HK-2 (cell line): ENCODE measurements at regions not wholly inside any gene's neighbourhood (a gene's known extent, or its start where the extent isn't known, plus 50 kb on each side); places are given as distances from the start of the nearest gene placed in this dataset.

ENCODE experiments used
- DNase-seq: peaks from one replicate; pipeline ENCODE4 v3.0.0-alpha.2; 2018; ENCODE audit not compliant: unreplicated experiment

DNA sequence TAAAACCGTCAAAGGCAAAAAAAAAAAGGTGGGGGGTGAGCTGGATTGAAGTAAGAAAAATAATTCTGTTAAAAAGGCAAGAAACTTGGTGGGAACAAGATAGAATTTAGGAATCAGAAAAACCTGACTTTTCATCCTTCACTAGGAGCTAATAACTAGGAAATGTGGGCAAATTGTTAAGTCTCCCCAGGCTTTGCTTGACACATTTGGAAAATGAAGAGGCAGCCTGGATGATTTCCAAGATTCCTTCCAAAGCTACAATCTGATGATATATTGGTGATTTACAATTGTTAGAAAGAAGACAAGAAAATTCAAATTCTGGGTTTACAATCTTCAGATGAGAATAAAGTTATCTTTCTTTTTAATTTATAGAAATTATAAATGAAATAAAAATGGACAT lies 1062.5 kb downstream of the ADGRL3 start:
- DNase-seq, result no peak

DNA sequence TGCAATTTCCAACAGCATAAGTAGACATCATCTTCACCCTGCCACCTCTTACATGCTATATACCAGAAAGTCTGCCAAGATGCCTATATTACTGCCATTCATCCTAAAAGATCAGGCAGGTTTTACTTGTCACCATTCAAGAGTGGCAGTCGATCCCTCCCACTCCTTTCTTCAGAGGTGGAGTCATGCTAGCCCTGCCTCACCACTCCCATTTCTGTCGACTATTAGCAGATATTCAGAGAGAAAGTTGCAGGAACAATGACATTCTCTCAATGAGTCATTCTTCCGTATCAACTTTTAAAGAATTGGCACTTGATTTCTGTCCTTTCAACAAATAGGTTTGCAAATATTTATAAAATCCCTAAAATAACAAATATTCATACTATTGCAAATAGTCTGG lies 1060.1 kb downstream of the ADGRL3 start:
- no peak for DNase-seq

DNA sequence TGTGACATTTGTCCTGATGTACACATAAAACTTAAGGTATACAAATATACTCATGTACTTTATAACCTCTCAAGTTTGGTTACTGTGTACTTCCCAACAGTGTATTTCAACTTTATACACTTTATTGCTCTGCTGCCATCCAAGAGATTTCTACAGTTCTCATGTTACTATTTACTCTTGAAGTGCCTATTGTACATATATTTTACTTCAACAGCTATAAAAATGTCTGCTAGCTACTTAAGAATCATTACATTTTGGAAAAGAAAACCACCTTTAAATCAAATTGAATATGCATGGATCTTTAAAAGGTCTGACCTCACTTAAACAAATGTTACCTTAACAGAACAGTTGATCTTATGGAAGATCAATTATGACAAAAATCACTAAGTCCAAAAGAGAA lies 1056.4 kb downstream of the ADGRL3 start:
- DNase-seq, result no peak

DNA sequence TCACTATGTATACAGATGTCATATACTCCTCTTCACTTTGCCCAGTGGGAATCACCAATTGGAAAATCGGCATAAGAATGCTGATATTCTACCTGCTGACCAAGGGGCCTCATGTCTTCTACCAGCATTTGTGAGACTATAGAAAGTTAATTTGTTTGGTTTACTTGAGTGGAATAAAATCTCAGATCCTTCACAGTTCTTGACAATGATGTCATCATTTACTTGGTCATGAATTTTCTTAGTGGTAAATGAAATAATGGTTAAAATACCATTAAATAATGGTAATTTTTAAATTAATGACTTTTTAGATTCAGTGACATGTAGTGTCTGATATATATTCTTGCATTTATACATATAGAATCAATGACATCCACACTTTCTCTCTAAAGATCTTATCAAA lies 1052.6 kb downstream of the ADGRL3 start:
- DNase-seq, result no peak

DNA sequence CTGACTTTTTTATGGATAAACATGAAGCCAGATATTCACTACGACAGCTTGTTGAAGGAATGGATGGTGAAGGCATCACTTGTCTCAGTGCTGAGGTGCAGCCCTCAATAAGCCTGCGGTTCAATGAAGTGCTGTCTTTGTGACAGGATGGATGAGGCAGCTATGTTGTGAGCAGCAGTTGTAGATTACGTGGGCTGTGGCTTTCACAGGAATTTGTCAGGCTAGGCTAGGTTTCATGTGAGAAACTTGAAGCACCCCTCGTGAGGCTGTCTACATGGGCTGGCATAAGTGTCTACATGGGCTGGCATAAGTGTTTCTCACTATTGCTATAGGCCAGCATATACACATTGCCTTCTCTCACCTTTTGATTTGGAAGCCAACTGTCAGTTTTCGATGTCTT lies 1050.0 kb downstream of the ADGRL3 start:
- no peak for DNase-seq

DNA sequence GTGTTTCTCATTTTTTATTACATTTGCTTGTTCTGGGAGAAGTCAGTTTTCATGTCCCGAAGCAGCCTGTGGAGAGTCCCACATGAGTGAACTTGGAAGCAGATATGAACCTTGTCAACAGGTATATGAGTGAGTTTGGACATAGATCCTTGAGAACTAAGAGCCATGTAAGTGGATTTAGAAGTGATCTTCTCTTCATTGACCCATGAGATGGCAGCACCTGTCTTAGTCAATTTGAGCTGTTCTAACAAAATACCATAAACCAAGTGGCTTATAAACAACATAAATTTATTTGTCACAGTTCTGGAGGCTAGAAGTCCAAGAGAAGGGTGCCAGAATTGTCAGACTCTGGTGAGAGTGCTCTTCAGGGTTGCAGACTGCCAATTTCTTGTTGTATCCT lies 1043.8 kb downstream of the ADGRL3 start:
- DNase-seq, result no peak

DNA sequence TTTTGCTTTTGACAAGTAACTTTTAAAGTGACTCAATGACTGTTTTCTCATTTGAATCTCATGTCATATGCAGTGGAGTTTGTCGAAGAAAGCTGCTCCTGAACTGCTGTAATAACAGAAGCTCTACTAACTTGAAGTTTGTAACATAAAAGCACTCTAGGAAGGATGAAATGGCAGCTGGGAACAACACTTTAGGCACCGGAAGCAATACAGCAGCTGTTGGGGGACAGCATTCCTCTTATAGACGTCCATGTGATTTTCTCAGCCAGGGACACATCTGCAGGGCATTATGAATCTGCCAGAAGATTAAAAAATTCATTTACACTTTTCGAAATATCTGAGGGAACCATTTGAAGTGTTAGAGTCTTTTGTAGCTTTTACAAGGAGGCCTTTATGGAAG lies 1035.8 kb downstream of the ADGRL3 start:
- no peak for DNase-seq

DNA sequence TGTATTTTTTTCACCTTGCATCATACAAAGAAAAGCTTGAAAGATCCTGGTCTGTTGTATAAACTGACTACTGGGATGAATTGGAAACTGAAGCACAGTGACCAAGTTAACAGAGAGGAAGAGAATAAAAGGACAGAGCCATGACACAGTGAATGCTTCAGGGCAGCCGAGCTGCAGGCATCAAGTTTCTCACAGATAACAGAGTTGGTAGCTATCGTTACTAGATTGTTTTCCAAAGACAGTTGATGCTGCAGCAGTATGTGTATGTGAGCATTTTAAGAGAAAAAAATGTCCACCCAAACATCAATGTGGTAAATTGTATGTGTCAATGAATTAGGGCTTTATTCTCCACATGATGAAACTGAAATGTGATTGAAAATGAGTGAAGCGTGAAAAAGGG lies 1032.7 kb downstream of the ADGRL3 start:
- no peak for DNase-seq

DNA sequence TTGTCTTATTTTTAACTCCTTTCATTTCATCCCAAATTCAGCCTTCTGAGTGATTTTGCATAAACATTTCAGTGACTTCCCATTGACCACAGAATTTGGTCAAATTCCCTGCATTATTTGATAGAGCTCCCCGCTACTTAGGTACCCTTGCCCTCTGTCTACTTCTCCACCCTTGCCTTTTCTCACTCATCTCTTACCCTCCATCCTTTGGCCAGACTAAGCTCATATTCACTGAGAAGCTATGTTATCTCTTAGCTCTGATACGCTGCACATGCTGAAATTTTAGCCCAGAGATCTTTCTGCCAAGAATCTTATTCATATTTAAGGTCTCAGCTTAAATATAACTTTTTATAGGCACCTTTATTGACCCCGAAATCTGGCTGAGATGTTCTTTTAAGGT lies 1031.9 kb downstream of the ADGRL3 start:
- no peak for DNase-seq

DNA sequence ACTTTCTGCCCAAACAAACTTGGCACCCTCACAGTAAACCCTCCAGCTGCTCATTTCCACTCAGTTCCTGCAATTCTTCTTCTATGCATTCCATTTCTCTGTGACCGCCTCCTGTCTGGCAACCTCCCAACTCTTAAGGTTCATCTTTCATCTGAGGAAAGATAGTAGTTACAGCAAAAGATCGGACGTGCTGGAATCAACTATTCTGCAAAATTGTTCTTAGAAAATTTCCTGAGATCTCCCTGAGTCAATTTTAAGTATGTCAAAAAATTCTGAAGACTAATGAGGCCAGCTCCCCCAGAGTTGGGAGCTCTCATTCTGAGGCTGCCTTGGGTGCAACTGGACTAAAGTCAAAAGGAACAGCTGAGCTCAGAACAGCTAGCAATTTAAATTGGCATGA lies 1026.0 kb downstream of the ADGRL3 start:
- DNase-seq, result no peak

DNA sequence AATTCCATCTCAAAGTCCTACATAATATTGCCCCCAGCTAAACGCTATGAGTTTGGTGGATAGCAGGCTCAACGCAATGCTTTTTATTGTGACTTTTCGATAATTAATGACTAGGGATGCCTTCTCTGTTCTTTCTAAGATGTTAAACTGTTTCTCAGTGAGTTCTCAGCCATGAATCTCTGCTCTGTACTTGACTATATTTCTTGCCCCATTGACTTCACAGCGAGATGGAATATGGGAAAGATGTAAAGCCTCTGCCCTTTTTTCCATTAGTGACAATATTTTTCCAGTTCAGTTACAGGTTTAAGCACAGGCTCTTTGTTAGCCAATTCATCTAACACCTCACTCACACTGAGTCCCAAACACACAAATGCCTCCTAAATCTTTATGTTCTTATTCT lies 1022.0 kb downstream of the ADGRL3 start:
- DNase-seq, result no peak

DNA sequence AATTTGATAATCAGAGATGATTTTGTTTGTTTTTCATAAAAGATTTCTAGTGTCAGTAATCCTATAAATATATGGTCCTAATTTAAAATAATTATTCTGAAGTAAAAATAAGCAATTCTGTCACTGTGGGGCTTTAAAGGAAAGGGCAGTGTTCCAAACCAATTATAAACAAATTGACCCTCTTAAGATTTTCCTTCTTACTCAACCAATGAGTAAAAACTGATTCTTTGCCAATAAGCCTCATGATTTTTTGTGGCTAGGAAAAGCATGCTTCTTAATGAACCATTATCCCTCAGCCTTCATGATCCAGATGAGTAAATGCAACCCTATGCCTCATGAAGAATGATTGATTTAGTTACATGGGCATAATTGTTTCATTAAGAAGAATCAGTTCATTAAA lies 1010.4 kb downstream of the ADGRL3 start:
- DNase-seq, result no peak

DNA sequence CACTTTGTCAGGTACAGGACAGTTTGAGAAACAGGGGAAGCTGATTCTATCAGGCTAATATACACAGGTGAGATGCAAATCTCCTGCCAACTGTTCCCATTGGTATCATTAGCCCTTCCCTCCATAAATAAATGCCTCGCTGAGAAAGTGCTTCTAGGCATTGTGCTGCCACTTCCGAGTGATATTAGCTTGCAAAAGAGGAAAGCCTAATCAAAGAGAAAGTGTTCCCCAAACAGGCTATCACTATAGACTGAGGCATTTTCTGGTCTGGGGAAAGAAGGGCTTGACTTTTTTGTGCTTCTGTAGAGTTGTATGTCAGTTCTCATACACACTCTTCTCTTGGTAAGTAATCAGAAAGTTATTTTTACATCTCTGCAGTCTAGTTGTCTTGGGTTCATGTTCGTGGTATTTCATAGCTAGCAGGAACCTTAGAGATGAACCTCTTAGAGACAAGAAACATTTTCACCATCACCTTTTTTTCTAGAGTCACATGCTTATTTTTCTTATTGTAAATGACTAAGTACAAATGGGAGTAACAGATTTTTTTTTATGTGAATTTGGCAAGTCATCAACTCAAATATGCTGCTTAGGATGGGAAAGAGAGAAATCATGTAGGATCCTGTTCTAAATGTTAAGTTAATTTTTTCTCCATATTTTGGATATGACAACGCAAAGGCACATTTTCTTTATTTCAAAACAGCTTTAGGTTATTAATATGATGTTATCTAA lies 1009.8 kb downstream of the ADGRL3 start:
- no peak for DNase-seq

DNA sequence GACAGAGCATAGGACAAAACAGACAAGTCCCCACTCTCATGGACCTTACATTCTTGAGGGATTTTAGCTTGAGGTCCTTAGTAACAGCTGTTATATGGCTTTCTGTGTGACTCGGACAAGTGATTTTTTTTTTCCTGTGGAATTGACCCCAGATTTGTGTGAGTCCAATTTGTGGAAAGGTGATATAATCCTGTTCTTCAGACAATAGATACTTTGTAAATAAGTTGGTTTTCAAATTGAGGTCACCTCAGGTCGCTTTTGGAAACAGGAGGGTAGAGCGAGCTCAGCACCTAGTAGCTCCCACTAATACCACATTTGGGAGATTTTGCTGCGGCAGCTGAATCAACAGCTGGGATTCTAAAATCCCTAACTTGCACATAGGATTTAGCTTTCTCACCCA lies 1008.8 kb downstream of the ADGRL3 start:
- no peak for DNase-seq

DNA sequence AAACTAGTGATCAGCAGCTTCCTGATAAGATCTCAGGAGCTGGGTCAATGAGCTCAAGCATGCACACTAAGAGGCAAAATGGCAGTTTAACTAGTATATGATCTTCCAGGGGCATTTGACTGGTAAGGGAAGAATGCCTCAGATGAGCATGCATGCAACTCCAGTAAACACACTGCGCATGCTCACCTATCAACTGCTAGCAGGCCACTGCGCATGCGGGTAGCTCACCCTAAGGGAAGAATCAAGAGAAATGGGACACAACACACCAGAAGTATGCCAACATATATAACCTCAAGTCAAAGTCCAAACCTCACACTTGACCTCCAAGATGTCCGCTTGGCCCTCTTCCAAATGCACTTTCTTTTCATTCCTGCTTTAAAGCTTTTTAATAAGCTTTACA lies 1004.0 kb downstream of the ADGRL3 start:
- no peak for DNase-seq

DNA sequence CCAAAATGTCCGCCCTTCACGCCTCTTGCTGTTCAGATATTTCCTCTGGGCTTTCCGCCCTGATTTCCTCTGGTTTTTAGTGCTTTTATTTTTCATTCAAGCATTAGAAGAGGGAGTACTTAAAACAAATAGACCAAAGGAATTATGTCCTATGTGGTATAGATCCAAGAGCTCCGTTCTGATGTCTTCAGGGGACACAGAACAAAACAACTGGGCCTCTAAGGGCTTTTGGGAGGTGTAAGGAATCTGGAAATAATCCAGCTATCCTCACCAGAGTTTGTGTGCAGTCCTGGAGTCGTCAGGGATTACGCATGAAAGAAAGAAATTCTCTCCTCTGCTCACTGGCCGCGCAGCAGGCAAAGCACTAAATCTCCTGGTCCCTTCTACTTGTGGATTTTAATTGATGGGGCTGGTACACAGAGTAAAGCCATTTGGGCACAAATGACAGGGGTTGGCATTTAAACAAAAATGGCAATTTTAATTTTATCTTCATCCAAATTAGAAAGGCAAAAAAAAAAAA lies 999.2 kb downstream of the ADGRL3 start:
- no peak for DNase-seq

DNA sequence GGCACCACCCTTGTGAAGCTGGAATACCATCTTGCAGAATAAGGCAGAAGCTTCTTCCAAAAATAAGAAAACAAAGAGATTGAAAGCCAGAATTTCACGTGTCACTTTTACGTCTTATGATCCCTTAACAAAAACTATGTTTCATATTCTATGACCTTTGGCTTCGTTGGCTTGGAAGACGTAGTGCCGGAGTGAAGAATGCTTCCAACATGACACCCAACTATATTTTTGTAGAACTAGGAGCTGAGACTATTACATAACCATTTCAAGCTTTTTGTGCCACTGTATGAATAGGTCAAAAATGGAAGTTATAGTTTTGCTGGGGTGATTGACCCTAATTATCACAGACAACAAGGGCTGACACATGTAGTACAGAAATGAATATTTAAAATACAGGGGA lies 996.2 kb downstream of the ADGRL3 start:
- no peak for DNase-seq

DNA sequence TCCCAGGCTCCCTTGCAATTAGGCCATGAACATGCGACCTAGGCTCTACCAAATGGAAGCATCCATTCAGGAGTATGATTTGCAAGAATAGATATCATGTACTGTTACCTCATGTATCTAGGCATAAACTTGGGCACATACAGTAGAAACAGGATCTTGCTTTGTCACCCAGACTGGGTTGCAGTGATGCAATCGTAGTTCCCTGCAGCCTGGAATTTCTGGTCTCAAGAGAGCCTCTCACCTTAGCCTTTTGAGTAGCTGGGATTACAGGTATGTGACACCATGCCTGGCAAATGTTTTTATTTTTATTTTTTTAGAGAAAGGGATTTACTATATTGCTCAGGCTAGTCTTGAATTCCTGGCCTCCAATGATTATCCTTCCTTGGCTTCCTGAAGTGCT lies 994.2 kb downstream of the ADGRL3 start:
- DNase-seq, result no peak

DNA sequence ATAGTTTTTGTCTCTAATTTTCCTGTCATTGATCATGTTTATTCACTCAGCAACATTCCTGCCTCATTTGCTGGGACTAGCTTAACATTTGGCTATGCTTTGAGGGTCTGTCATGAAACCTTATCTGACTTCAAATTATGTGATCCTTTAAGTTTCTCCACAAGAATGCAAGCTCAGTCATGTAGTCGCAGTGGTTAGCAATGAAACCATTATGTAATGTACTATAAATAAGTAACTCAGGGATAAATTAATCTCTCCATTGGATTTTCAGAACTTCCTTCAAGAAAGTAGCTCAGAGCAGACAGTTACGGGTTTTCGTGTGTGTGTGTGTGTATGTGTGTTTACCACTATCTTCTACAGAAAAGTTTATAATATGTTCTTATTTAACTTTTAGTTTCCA lies 993.6 kb downstream of the ADGRL3 start:
- no peak for DNase-seq

DNA sequence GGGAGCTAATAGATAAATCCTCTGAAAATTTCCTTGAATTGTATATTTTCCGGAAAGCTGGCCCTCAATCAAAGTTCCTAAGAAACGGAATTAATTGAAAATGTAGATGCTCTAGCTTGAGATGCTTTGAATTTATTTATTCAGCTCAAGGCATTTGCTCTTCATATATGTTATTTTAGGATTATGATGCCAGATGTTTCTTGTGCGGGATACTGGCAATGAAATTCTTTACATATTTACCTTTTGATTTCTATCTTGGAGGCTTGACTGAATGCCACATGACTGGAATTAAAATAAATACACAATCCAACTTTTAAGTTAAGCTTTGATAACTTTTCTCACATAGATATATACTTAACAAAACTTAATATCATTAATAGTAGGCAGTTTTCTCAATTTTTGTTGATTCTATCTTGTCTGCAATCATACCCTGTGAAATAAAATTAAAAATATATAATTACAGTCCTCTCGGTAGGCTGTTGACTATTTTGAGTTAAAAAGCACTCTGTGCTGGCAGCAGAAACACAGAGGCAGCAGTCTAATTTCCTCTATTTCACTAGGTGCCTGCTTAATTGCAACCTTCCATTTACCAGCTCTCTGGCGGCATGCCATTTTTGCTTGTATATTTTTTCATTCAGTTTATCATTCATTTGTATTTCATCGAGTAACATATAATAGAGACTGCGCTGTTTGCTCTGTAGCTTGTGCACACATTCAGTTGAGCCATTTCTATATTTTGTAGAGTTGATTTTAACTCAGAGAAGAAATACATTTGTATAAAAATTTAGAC lies 991.5 kb downstream of the ADGRL3 start:
- DNase-seq, result no peak

DNA sequence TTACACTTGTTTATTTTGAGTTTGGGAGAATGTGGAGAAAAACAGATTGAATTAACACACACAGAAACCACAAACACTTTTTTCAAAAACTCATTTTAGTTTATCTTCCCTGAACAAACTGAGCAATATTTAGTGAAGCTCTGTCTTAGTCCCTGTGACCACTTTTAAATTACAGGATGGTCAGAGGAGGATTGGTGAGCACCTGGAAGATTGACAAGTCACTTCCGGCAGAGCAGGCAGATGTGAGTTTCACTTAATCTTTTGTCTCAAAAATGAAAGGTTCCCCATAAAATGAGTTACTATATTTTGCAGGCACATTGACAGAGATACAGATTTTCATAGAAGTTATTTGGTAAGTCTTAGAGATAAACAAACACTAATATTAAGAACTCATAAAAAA lies 970.1 kb downstream of the ADGRL3 start:
- DNase-seq, result no peak

DNA sequence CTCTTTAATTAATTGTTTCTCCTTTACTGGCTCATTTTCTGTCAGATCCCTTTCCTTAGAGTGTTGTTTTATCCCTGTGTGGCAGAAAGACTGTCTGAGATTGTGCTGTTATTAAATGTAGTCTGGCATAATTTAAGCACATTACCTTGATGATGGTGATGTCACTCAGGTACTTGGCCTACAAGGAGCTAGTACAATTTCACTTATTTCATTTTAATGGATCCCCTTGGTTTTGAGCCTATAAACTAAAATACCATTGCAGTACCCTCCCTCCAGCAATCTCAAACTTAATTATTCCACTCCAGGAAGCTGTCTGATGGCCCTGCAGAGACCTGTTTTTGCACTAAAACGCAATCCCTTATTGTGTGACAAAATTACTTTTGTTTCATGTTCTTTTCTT lies 968.6 kb downstream of the ADGRL3 start:
- DNase-seq, result no peak

DNA sequence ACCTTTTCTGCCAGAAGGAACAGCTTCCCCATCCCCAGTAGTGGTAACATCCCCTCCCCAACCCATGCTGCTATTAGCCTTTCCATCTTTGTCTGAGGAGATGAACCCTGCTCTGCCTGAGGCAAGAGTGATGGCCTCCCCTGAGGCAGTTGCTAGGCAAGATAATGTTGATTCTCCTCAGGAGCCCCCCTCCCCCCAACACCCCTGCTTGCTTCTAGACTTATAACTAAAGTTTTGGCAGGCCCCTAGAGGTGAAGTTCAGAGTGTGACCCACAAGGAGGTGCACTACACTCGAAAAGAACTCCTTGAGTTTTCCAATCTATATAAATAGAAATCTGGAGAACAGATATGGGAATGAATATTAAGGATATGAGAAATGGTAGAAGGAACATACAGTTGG lies 962.5 kb downstream of the ADGRL3 start:
- no peak for DNase-seq
